ENCODE measurements at regions not wholly inside any gene's neighbourhood (a gene's known extent, or its start where the extent isn't known, plus 50 kb on each side); places are given as distances from the start of the nearest gene placed in this dataset.

- no peak overlapping the region for H3K27ac ChIP-seq (ENCODE audit: control insufficient read depth, insufficient read depth)
- ATAC-seq (no peak), DNase-seq (ENCODE audit: low read depth, low spot score) (no peak), FAIRE-seq (no peak)
- no peaks in the 10 kb centered on the region for H4K20me1 ChIP-seq (ENCODE audit: control insufficient read depth, insufficient read depth)
- ChIA-PET POLR2A (no interaction called here), CTCF (no interaction called here), SMC1A (ENCODE audit: uncharacterized antibody, unreplicated experiment) (interaction anchor here (1.3 kb wide), 1 partner anchor 36 kb away, joined by 3 read pairs; no protein-coding TSS in a partner anchor), RAD21 (ENCODE audit: unreplicated experiment) (no interaction called here)
- TF ChIP-seq RELB (IDR thresholded peaks at IDR 0.05; ENCODE audit: low read depth) (no peak), ESRRA (IDR thresholded peaks at IDR 0.05; ENCODE audit: low read length) (no peak), PAX8 (IDR thresholded peaks at IDR 0.05) (no peak), STAT3 (IDR thresholded peaks at IDR 0.05; ENCODE audit: low read depth, low read length) (no peak), TCF12 (IDR thresholded peaks at IDR 0.05; ENCODE audit: low read depth, low read length) (no peak), E4F1 (IDR thresholded peaks at IDR 0.05; ENCODE audit: borderline replicate concordance, partially characterized antibody) (no peak), FOS (IDR thresholded peaks at IDR 0.05; ENCODE audit: borderline replicate concordance, extremely low read depth, insufficient read length) (no peak), GABPA (IDR thresholded peaks at IDR 0.05; ENCODE audit: low read depth) (no peak), MTA2 (IDR thresholded peaks at IDR 0.05; ENCODE audit: low read depth) (no peak)
- TF ChIP-seq, protein P1, sequence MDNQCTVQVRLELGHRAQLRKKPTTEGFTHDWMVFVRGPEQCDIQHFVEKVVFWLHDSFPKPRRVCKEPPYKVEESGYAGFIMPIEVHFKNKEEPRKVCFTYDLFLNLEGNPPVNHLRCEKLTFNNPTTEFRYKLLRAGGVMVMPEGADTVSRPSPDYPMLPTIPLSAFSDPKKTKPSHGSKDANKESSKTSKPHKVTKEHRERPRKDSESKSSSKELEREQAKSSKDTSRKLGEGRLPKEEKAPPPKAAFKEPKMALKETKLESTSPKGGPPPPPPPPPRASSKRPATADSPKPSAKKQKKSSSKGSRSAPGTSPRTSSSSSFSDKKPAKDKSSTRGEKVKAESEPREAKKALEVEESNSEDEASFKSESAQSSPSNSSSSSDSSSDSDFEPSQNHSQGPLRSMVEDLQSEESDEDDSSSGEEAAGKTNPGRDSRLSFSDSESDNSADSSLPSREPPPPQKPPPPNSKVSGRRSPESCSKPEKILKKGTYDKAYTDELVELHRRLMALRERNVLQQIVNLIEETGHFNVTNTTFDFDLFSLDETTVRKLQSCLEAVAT (IDR thresholded peaks at IDR 0.05), result no peak
- TF ChIP-seq, protein P2, sequence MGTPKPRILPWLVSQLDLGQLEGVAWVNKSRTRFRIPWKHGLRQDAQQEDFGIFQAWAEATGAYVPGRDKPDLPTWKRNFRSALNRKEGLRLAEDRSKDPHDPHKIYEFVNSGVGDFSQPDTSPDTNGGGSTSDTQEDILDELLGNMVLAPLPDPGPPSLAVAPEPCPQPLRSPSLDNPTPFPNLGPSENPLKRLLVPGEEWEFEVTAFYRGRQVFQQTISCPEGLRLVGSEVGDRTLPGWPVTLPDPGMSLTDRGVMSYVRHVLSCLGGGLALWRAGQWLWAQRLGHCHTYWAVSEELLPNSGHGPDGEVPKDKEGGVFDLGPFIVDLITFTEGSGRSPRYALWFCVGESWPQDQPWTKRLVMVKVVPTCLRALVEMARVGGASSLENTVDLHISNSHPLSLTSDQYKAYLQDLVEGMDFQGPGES (IDR thresholded peaks at IDR 0.05), result no peak
- no peak overlapping the region for H3K9ac ChIP-seq (ENCODE audit: control insufficient read depth, insufficient read depth, low read length)
- intact Hi-C loops (cut with micrococcal nuclease; ENCODE audit: unreplicated experiment), result no loop called here
- no peaks in the 10 kb centered on the region for H3K79me2 ChIP-seq (ENCODE audit: control insufficient read depth, insufficient read depth, low read length)
- no peak overlapping the region for H2AFZ ChIP-seq (ENCODE audit: control insufficient read depth, low read depth, low read length)
- no peaks in the 10 kb centered on the region for H3K4me1 ChIP-seq (ENCODE audit: control insufficient read depth, insufficient read depth, low read length)
- no TSS peak for BruUV-seq (replicated peaks)
- no peaks in the 10 kb centered on the region for H3K9me3 ChIP-seq (replicated peaks; ENCODE audit: control insufficient read depth, insufficient read depth, low read length)
- in situ Hi-C loops (cut with MboI), result no loop called here
- H3K4me2 ChIP-seq (ENCODE audit: control insufficient read depth, insufficient read depth), result no peak overlapping the region
- H3K27me3 ChIP-seq (replicated peaks in 1 of 2; ENCODE audit: control insufficient read depth in 2 of 2, insufficient read depth in 2 of 2, low read length in 1 of 2), result no peaks in the 10 kb centered on the region
- no peaks in the 10 kb centered on the region for H3K36me3 ChIP-seq (ENCODE audit: control insufficient read depth in 2 of 2, insufficient read depth in 2 of 2, low read length in 1 of 2)
- H3K4me3 ChIP-seq, result no peak overlapping the region
These were observed 1373.4 kb upstream of the C9orf72 start for GRCh38 chr9:28946648-28947047.
